Cerebellar nuclear complex (tissue), 1 donor: ENCODE measurements at regions not wholly inside any gene's neighbourhood (a gene's known extent, or its start where the extent isn't known, plus 50 kb on each side); places are given as distances from the start of the nearest gene placed in this dataset.
"Not testable (repeated sequence)": the region's sequence is repeated elsewhere in the genome, so short reads cannot be mapped to it uniquely, and the experiment has no call there.

Experiments
- DNase-seq, 2 experiments: peaks; one replicate each; lab custom pipeline; 2025; lab: John Stamatoyannopoulos, UW

- peak in 1 of 2 experiments; percentile 12 for DNase-seq
Measured at GRCh38 chr15:77944002-77944867, 133.3 kb downstream of the TBC1D2B start.

GRCh38 chr15:77942611-77943211 lies 134.8 kb downstream of the TBC1D2B start:
- DNase-seq = no peak

GRCh38 chr15:77941090-77941827 lies 136.3 kb downstream of the TBC1D2B start:
- not testable (repeated sequence) for DNase-seq

GRCh38 chr15:77940381-77940947 lies 137.0 kb downstream of the TBC1D2B start:
- DNase-seq = no peak

- no peak for DNase-seq
Measured at GRCh38 chr15:77939851-77940250, 137.7 kb downstream of the TBC1D2B start.

GRCh38 chr15:77939026-77939425 lies 138.5 kb downstream of the TBC1D2B start:
- not testable (repeated sequence) for DNase-seq

- DNase-seq = not testable (repeated sequence)
Measured at GRCh38 chr15:77938546-77938945, 139.0 kb downstream of the TBC1D2B start.

GRCh38 chr15:77936567-77936966 lies 140.9 kb downstream of the TBC1D2B start:
- DNase-seq = not testable (repeated sequence)

GRCh38 chr15:77934516-77934915 lies 143.0 kb downstream of the TBC1D2B start:
- not testable (repeated sequence) for DNase-seq

- DNase-seq = not testable (repeated sequence)
Measured at GRCh38 chr15:77930907-77931306, 146.6 kb downstream of the TBC1D2B start.

- not testable (repeated sequence) for DNase-seq
Measured at GRCh38 chr15:77930490-77930889, 147.0 kb downstream of the TBC1D2B start.

- DNase-seq = not testable (repeated sequence)
Measured at GRCh38 chr15:77926789-77927188, 150.7 kb downstream of the TBC1D2B start.

GRCh38 chr15:77926296-77926695 lies 151.2 kb downstream of the TBC1D2B start:
- not testable (repeated sequence) for DNase-seq

GRCh38 chr15:77925101-77925500 lies 152.4 kb downstream of the TBC1D2B start:
- DNase-seq = not testable (repeated sequence)

- no peak for DNase-seq
Measured at GRCh38 chr15:77921664-77922063, 155.8 kb downstream of the TBC1D2B start.

GRCh38 chr15:77916966-77917635 lies 160.4 kb downstream of the TBC1D2B start:
- DNase-seq = not testable (repeated sequence)

- not testable (repeated sequence) for DNase-seq
Measured at GRCh38 chr15:77915961-77916330, 161.6 kb downstream of the TBC1D2B start.

- peak; percentile 70 to 81 for DNase-seq
Measured at GRCh38 chr15:77915261-77915960, 162.1 kb downstream of the TBC1D2B start.

GRCh38 chr15:77914531-77914930 lies 163.0 kb downstream of the TBC1D2B start:
- not testable (repeated sequence) for DNase-seq

- DNase-seq = not testable (repeated sequence)
Measured at GRCh38 chr15:77910030-77910911, 167.2 kb downstream of the TBC1D2B start.
